Suprapubic skin (tissue), 4 donors: ENCODE measurements at regions not wholly inside any gene's neighbourhood (a gene's known extent, or its start where the extent isn't known, plus 50 kb on each side); places are given as distances from the start of the nearest gene placed in this dataset.

ENCODE experiments used
- DNase-seq, 2 donors: peaks; one replicate each; pipeline ENCODE4 v3.0.0-alpha.2; 2019; ENCODE audit warnings: low spot score in 2 of 2
- H3K27ac ChIP-seq: fragments of 200-600 bp; sonication (generic); one replicate; pipeline ENCODE4 v1.5.1; 2019
- H3K27me3 ChIP-seq: fragments of 200-600 bp; sonication (generic); one replicate; pipeline ENCODE4 v1.5.1; 2019
- H3K36me3 ChIP-seq: fragments of 200-600 bp; sonication (generic); one replicate; pipeline ENCODE4 v1.5.1; 2019
- H3K4me1 ChIP-seq: fragments of 200-600 bp; sonication (generic); one replicate; pipeline ENCODE4 v1.5.1; 2019
- H3K4me3 ChIP-seq: fragments of 200-600 bp; sonication (generic); one replicate; pipeline ENCODE4 v1.5.1; 2019; ENCODE audit warnings: mild to moderate bottlenecking
- H3K9me3 ChIP-seq: fragments of 200-600 bp; sonication (generic); one replicate; pipeline ENCODE4 v1.5.1; 2019
- EP300 ChIP-seq: sonication (generic); formaldehyde crosslinking; IDR thresholded peaks from one replicate; pipeline ENCODE4 v1.6.1; 2017; ENCODE audit warnings: antibody characterized with exemption
- POLR2A ChIP-seq, 2 donors: fragments of 450-650 bp; IDR thresholded peaks; one replicate each; pipeline ENCODE4 v1.6.1; 2017; ENCODE audit warnings: antibody characterized with exemption in 2 of 2, mild to moderate bottlenecking in 2 of 2, moderate library complexity in 2 of 2
- POLR2AphosphoS5 ChIP-seq, 3 donors: sonication (generic); formaldehyde crosslinking; IDR thresholded peaks; one replicate each; pipeline ENCODE4 v1.6.1; 2017; ENCODE audit warnings: antibody characterized with exemption in 3 of 3
- WGBS: methylation state at CpG from one replicate; pipeline ENCODE4 v1.1.5; 2018; 5-methylcytosine and 5-hydroxymethylcytosine counted together
- TF ChIP-seq, protein P1 (sequence below), 2 donors: fragments of 200-600 bp in 1 of 2; fragments of 450-650 bp in 1 of 2; sonication (generic) in 1 of 2; IDR thresholded peaks; one replicate each; pipeline ENCODE4 v1.5.1; 2016 to 2019; ENCODE audit warnings: antibody characterized with exemption in 2 of 2, mild to moderate bottlenecking in 1 of 2, moderate library complexity in 1 of 2

DNA sequence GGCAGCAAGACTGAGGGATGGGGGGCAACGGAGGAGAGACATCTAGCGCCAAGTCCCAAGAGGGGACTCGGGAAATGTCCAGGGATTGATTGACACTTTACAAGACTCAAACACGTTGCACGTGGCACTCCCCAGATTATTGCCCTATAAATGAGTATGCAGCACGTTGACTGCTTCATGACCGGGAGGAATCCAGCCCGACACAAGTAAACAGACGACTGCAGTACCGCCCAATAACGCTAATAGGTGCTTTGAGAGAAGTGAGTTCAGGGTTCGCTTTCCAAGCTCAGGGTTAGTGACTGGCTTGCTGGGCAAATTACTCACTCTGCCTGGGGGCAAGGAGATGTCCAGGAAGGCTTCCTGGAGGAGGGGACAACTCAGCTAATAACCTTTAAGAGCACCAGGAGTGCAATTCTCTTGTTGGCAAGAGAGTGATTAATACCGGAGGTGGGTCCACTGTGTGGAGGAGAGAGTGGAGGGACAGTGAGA lies 73.3 kb upstream of the MYL10 start:
- Histone ChIP-seq H3K27ac (no peak overlapping the region), H3K9me3 (no peaks in the 10 kb centered on the region), H3K4me3 (no peak overlapping the region), H3K27me3 (peaks cover 68% of the 10 kb centered on the region), H3K4me1 (no peaks in the 10 kb centered on the region), H3K36me3 (no peaks in the 10 kb centered on the region)
- TF ChIP-seq EP300, result no peak
- TF ChIP-seq, protein P1, sequence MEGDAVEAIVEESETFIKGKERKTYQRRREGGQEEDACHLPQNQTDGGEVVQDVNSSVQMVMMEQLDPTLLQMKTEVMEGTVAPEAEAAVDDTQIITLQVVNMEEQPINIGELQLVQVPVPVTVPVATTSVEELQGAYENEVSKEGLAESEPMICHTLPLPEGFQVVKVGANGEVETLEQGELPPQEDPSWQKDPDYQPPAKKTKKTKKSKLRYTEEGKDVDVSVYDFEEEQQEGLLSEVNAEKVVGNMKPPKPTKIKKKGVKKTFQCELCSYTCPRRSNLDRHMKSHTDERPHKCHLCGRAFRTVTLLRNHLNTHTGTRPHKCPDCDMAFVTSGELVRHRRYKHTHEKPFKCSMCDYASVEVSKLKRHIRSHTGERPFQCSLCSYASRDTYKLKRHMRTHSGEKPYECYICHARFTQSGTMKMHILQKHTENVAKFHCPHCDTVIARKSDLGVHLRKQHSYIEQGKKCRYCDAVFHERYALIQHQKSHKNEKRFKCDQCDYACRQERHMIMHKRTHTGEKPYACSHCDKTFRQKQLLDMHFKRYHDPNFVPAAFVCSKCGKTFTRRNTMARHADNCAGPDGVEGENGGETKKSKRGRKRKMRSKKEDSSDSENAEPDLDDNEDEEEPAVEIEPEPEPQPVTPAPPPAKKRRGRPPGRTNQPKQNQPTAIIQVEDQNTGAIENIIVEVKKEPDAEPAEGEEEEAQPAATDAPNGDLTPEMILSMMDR (IDR thresholded peaks at IDR 0.05), result no peak
- no peak for TF ChIP-seq POLR2AphosphoS5 (IDR thresholded peaks at IDR 0.05)
- no peak for TF ChIP-seq POLR2A (IDR thresholded peaks at IDR 0.05)
- 44% methylated on average over 13 of the region's 13 CpGs for WGBS
- no peak for DNase-seq

DNA sequence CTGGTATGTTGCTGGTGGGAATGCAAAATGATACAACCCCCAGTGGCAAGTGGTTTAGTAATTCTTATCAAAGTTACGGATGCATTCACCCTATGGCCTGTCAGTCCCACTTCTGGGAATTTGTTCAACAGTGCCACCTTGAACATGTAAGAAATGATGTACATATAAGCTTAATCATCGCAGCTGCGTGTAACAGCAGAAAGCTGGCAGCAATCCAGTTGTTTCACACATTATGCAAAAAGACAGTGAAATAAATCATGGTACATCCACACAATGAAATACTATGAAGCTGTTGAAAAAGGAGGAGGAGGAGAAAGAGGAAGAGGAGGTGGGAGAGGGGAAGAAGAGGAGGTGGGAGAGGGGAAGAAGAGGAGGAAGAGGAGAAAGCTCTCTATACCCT lies 76.2 kb upstream of the MYL10 start:
- H3K4me1 ChIP-seq, result no peaks in the 10 kb centered on the region
- WGBS, result 39% methylated on average over 3 of the region's 3 CpGs
- no peak overlapping the region for H3K27ac ChIP-seq

DNA sequence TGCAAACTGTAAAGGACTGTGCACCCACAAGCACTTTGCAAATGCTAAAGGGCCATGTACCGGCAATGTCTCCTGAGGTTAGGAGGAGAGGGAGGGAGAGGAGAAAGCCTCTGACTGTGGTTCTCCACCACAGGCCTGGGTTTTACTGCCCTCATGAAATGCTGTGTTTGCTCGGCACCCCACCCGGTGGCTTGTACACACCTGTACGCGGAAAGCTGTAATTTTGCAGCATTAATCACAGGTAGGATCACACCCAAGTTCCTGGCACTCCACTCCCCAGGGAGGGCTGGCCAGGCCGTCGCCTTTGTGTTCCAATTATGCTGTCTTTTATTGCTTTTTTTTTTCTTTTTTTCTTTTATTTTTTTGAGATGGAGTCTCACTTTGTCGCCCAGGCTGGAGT lies 78.5 kb upstream of the MYL10 start:
- Histone ChIP-seq H3K9me3 (no peaks in the 10 kb centered on the region), H3K27me3 (peaks cover 32% of the 10 kb centered on the region), H3K27ac (no peak overlapping the region), H3K4me1 (no peaks in the 10 kb centered on the region), H3K36me3 (no peaks in the 10 kb centered on the region), H3K4me3 (no peak overlapping the region)
- TF ChIP-seq POLR2A (IDR thresholded peaks at IDR 0.05) (no peak), POLR2AphosphoS5 (IDR thresholded peaks at IDR 0.05) (no peak), EP300 (no peak)
- TF ChIP-seq, protein P1 (IDR thresholded peaks at IDR 0.05), result no peak
- 54% methylated on average over 8 of the region's 8 CpGs for WGBS
- DNase-seq, result no peak

More for the DNA sequence above, 76.2 kb upstream of the MYL10 start:
- no peak for DNase-seq
- Histone ChIP-seq H3K9me3 (no peaks in the 10 kb centered on the region), H3K4me3 (no peak overlapping the region), H3K27me3 (peaks cover 51% of the 10 kb centered on the region), H3K36me3 (no peaks in the 10 kb centered on the region)
- no peak for TF ChIP-seq EP300
- no peak for TF ChIP-seq POLR2A (IDR thresholded peaks at IDR 0.05)
- TF ChIP-seq, protein P1 (IDR thresholded peaks at IDR 0.05), result no peak
- TF ChIP-seq POLR2AphosphoS5 (IDR thresholded peaks at IDR 0.05), result no peak

DNA sequence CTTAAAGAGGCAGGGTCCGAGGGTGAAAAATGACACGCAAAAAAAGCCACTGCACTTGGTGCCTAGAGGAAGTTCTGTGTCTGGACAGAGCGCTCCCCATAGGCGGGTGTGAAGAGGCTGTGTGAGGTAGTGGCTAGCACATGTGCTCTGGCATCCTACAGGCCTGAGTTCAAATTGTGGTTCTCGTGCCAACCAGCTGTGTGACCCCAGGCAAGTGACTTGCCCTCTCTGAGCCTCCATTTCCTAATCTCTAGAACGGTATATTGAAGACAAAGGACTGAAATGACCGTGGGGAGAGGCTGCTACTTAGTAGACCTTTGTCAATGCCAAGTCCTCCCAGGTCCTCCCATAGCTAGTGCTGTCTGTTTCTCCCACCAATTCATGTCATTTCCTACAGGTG lies 79.1 kb upstream of the MYL10 start:
- no peaks in the 10 kb centered on the region for H3K9me3 ChIP-seq
- TF ChIP-seq, protein P1 (IDR thresholded peaks at IDR 0.05), result no peak
- TF ChIP-seq POLR2A (IDR thresholded peaks at IDR 0.05), result no peak
- no peak for TF ChIP-seq POLR2AphosphoS5 (IDR thresholded peaks at IDR 0.05)
- no peak for TF ChIP-seq EP300
- WGBS, result 63% methylated on average over 7 of the region's 7 CpGs
- H3K4me1 ChIP-seq, result no peaks in the 10 kb centered on the region
- no peak overlapping the region for H3K4me3 ChIP-seq
- peaks cover 32% of the 10 kb centered on the region for H3K27me3 ChIP-seq
- H3K36me3 ChIP-seq, result no peaks in the 10 kb centered on the region
- no peak for DNase-seq
- no peak overlapping the region for H3K27ac ChIP-seq

DNA sequence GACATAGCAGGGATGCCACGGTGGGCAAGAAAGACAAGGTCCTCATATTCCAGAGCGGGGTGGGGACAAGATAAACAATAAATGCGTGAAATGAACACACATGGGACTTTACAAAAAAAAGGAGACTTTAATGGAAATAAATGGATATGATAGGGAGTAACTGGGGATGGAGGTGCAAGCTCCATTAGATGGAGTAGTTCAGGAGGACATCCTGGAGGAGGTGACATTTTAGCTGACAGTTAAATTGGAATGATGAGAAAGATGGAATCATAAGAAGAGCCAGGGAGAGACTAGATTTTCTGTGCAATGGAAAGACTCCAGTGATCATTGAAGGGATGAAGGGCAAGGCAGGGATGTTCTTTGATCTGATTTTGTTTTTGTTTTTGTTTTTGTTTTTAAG lies 83.6 kb upstream of the MYL10 start:
- no peak overlapping the region for H3K27ac ChIP-seq
- peaks cover 4% of the 10 kb centered on the region for H3K4me1 ChIP-seq
- peaks cover 10% of the 10 kb centered on the region for H3K27me3 ChIP-seq
- H3K4me3 ChIP-seq, result no peak overlapping the region
- 93% methylated on average over 3 of the region's 3 CpGs for WGBS
- H3K36me3 ChIP-seq, result no peaks in the 10 kb centered on the region
- DNase-seq, result no peak
- H3K9me3 ChIP-seq, result no peaks in the 10 kb centered on the region
- no peak for TF ChIP-seq POLR2A (IDR thresholded peaks at IDR 0.05)
- TF ChIP-seq, protein P1 (IDR thresholded peaks at IDR 0.05), result no peak
- TF ChIP-seq EP300, result no peak
- TF ChIP-seq POLR2AphosphoS5 (IDR thresholded peaks at IDR 0.05), result no peak
